Immature natural killer cell (primary cell): ENCODE measurements at regions not wholly inside any gene's neighbourhood (a gene's known extent, or its start where the extent isn't known, plus 50 kb on each side); places are given as distances from the start of the nearest gene placed in this dataset.

Experiments used
- DNase-seq, 3 donors: peaks; one replicate each; pipeline ENCODE4 v3.0.0; 2022; ENCODE audit warnings: mixed read lengths in 1 of 3
- H3K27ac Mint-ChIP-seq, 6 donors: one replicate each; pipeline ENCODE4 v1.8.0; 2020; ENCODE audit warnings: mixed read lengths in 6 of 6, mild to moderate bottlenecking in 5 of 6, inconsistent platforms in 4 of 6, moderate library complexity in 3 of 6
- H3K27me3 Mint-ChIP-seq, 3 donors: one replicate each; pipeline ENCODE4 v1.8.0; 2020 to 2021; ENCODE audit warnings: low read depth in 3 of 3, mild to moderate bottlenecking in 3 of 3, mixed read lengths in 3 of 3, moderate library complexity in 3 of 3, inconsistent platforms in 1 of 3
- H3K36me3 Mint-ChIP-seq, 3 donors: one replicate each; pipeline ENCODE4 v1.8.0; 2020; ENCODE audit warnings: mixed read lengths in 3 of 3, inconsistent platforms in 2 of 3, mild to moderate bottlenecking in 2 of 3
- H3K4me1 Mint-ChIP-seq, 2 donors: one replicate each; pipeline ENCODE4 v1.8.0; 2020; ENCODE audit warnings: inconsistent platforms in 2 of 2, mild to moderate bottlenecking in 2 of 2, mixed read lengths in 2 of 2, moderate library complexity in 1 of 2
- H3K4me3 Mint-ChIP-seq, 5 donors: one replicate each; pipeline ENCODE4 v1.8.0; 2020; ENCODE audit warnings: mild to moderate bottlenecking in 5 of 5, mixed read lengths in 5 of 5, inconsistent platforms in 3 of 5, moderate library complexity in 3 of 5
- H3K9me3 Mint-ChIP-seq, 6 donors: one replicate each; pipeline ENCODE4 v1.8.0; 2020; ENCODE audit warnings: mild to moderate bottlenecking in 6 of 6, mixed read lengths in 6 of 6, inconsistent platforms in 4 of 6, moderate library complexity in 3 of 6

- Mint-ChIP-seq H3K27ac (no peak overlapping the region), H3K36me3 (no peaks in the 10 kb centered on the region), H3K4me1 (no peaks in the 10 kb centered on the region), H3K27me3 (peaks cover 3 to 16% (median 7%) of the 10 kb centered on the region in 3 donors), H3K9me3 (no peaks in the 10 kb centered on the region), H3K4me3 (no peak overlapping the region)
- DNase-seq, result no peak
Observed at GRCh38 chr3:44076221-44076829, 165.4 kb upstream of the TOPAZ1 start.

DNA sequence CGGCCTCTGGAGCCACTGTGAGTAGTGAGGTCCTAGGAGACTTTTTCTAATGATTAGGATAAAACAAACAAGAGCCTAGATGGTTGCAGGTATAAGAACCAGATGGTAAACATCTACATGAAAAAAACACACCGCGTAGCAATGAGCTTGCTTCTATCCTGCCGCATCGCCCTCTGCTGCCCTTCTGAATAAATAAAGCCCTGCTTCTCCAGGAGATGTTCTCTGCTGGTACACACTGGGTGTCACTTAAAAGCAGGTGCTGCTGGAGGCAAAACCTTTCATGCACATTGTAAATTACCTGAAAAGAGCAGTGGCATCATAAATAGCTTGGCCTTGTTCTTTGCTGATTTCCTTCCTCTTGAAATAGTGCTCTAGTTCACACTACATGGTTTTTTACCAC, 164.4 kb upstream of the TOPAZ1 start:
- Mint-ChIP-seq H3K27ac (no peak overlapping the region), H3K27me3 (peaks cover 3 to 14% (median 7%) of the 10 kb centered on the region in 3 donors), H3K4me3 (no peak overlapping the region), H3K9me3 (no peaks in the 10 kb centered on the region), H3K36me3 (no peaks in the 10 kb centered on the region), H3K4me1 (no peaks in the 10 kb centered on the region)
- DNase-seq, result no peak

- H3K27ac Mint-ChIP-seq, result no peak overlapping the region
- H3K36me3 Mint-ChIP-seq, result no peaks in the 10 kb centered on the region
- no peak overlapping the region for H3K4me3 Mint-ChIP-seq
- H3K9me3 Mint-ChIP-seq, result no peaks in the 10 kb centered on the region
- no peak for DNase-seq
- H3K4me1 Mint-ChIP-seq, result no peaks in the 10 kb centered on the region
- H3K27me3 Mint-ChIP-seq, result peaks cover 3 to 8% (median 7%) of the 10 kb centered on the region in 3 donors
Observed at GRCh38 chr3:44078863-44079262, 162.8 kb upstream of the TOPAZ1 start.

DNA sequence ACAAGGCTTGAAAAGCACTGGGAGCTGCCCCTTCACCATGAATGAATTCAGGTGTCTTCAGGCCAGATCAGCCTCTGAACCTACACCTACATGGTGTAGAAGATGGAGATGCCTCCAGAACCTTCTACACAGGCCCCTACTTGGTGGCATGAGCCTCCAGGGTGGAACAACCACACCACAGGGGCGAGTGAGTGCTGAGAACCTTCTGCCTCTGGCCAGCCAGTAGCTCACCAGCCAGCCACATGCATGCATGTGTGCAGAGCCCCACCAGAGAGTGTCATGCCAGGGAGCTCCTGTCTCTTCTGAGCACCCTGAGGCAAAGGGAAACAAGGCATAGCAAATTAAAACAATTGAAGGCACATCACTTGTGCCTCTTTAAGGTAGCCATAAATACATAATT, 161.8 kb upstream of the TOPAZ1 start:
- no peaks in the 10 kb centered on the region for H3K4me1 Mint-ChIP-seq
- no peaks in the 10 kb centered on the region for H3K36me3 Mint-ChIP-seq
- DNase-seq, result no peak
- no peaks in the 10 kb centered on the region for H3K9me3 Mint-ChIP-seq
- no peak overlapping the region for H3K4me3 Mint-ChIP-seq
- H3K27ac Mint-ChIP-seq, result no peak overlapping the region
- peaks cover 3 to 8% (median 7%) of the 10 kb centered on the region in 3 donors for H3K27me3 Mint-ChIP-seq

- Mint-ChIP-seq H3K4me1 (no peaks in the 10 kb centered on the region), H3K9me3 (no peaks in the 10 kb centered on the region), H3K27me3 (peaks cover 3 to 8% (median 7%) of the 10 kb centered on the region in 3 donors), H3K4me3 (no peak overlapping the region), H3K36me3 (no peaks in the 10 kb centered on the region), H3K27ac (no peak overlapping the region)
- DNase-seq, result no peak
Observed at GRCh38 chr3:44080474-44081072, 161.1 kb upstream of the TOPAZ1 start.

GRCh38 chr3:44090036-44090435, 151.7 kb upstream of the TOPAZ1 start:
- Mint-ChIP-seq H3K27ac (no peak overlapping the region), H3K4me1 (no peaks in the 10 kb centered on the region), H3K36me3 (no peaks in the 10 kb centered on the region), H3K4me3 (no peak overlapping the region), H3K27me3 (peaks cover 2 to 10% (median 3%) of the 10 kb centered on the region in 3 donors), H3K9me3 (no peaks in the 10 kb centered on the region)
- DNase-seq, result no peak

DNA sequence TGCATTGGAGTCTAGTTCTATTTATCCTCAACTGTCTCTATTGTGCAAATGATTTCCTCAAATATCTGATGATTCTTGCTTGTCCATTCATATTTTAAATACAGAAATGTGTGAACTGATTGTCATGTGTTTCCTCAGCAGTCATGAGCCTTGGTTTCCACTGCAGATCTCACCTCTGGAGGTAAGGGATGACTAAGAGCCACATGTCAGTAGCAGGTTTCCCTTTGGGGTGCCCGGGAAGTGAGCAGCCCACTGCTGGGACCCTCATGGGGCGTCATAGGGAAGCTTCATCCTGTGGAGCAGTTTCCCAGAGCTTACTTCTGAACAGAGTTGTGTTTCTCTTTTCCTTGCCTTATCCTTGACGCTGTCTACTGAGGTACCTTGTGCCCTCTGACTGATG, 149.2 kb upstream of the TOPAZ1 start:
- H3K36me3 Mint-ChIP-seq, result no peaks in the 10 kb centered on the region
- no peaks in the 10 kb centered on the region for H3K4me1 Mint-ChIP-seq
- peaks cover 2 to 13% (median 4%) of the 10 kb centered on the region in 3 donors for H3K27me3 Mint-ChIP-seq

DNA sequence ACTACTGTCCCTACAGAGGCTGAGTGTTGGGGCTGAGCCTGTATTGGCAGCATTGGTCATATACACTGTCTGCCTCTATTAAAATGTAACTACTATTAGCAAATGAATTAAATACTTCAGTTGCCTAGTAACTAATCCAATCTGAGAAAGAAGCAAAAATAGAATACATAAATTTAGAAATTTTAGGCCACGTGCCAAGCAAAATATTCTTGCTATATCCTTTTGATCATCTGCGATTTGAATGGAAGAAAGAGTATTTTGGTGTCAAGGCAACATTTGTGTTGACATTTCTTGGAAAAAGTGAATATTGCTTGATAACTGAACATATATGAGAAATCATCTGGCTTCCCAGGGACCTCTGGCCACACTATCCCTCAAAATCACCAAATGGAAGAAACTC, 148.2 kb upstream of the TOPAZ1 start:
- Mint-ChIP-seq H3K4me1 (no peaks in the 10 kb centered on the region), H3K9me3 (no peaks in the 10 kb centered on the region), H3K36me3 (no peaks in the 10 kb centered on the region), H3K27ac (no peak overlapping the region), H3K27me3 (peaks cover 2 to 10% (median 6%) of the 10 kb centered on the region in 3 donors), H3K4me3 (no peak overlapping the region)
- DNase-seq, result no peak

More for the DNA sequence above, 149.2 kb upstream of the TOPAZ1 start:
- Mint-ChIP-seq H3K9me3 (no peaks in the 10 kb centered on the region), H3K4me3 (no peak overlapping the region), H3K27ac (no peak overlapping the region)
- DNase-seq, result no peak

DNA sequence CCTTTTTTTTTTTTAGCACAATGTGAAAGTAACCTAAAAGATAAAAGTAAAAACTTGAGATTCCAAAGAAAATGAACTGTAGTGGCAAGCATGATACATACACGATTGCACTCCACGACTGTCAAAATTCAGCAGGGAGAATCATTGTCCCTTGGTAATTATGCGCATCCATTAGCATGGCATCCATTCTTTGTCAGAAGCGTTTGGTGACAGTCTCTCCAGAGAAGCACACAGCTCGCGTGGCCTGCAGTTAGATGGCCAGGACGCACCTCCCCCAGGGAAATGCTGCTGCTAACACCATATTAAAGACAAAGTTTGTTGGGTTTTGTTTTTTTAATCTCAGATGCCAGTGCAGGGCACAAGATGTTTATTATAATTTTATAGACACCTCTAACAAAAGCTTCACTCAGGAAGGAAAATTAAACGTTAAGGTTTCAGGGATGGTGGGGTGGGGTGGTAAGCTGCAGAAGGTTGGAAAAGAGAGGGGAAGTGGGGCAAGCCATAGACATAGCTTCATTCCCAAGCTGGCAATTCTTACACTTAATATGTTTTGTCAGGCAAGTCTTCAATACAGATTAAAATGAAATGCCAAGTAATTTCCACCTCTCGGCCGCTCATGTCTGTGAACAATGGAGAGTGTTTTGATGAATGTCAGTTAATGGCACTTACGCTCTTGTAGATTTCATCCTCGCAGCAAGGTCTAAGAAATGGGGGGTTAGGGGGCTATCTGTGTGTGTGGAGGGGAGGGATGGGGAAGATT, 142.8 kb upstream of the TOPAZ1 start:
- no peak for DNase-seq
- Mint-ChIP-seq H3K4me1 (no peaks in the 10 kb centered on the region), H3K36me3 (no peaks in the 10 kb centered on the region), H3K9me3 (no peaks in the 10 kb centered on the region), H3K27me3 (peaks cover 2 to 6% (median 3%) of the 10 kb centered on the region in 3 donors), H3K4me3 (no peak overlapping the region), H3K27ac (no peak overlapping the region)

GRCh38 chr3:44099566-44100297, 142.0 kb upstream of the TOPAZ1 start:
- Mint-ChIP-seq H3K27ac (no peak overlapping the region), H3K4me3 (no peak overlapping the region), H3K9me3 (no peaks in the 10 kb centered on the region), H3K36me3 (no peaks in the 10 kb centered on the region), H3K4me1 (no peaks in the 10 kb centered on the region), H3K27me3 (peaks cover 2 to 6% (median 3%) of the 10 kb centered on the region in 3 donors)
- no peak for DNase-seq

DNA sequence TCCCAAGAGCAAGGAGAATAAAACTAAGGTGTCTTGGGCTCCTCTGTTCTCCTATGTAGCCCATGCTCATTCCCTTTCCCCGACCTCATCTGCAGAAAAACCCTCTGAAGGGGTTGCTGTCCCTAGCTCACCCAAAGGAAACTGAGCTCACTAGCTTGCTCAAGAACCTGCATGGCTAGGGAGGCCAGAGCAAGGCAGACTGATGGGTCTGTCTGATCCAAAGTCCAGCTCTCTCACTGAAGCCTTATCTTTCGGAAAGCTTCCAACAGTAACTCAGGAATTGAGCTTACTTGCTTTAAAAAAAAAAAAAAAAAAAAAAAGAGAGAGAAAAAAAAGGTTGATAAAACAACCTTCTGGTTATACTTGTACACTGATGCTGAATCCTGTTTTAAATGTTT, 141.4 kb upstream of the TOPAZ1 start:
- Mint-ChIP-seq H3K4me1 (no peaks in the 10 kb centered on the region), H3K27ac (no peak overlapping the region), H3K27me3 (peaks cover 2 to 6% (median 3%) of the 10 kb centered on the region in 3 donors), H3K36me3 (no peaks in the 10 kb centered on the region), H3K9me3 (no peaks in the 10 kb centered on the region), H3K4me3 (no peak overlapping the region)
- no peak for DNase-seq

DNA sequence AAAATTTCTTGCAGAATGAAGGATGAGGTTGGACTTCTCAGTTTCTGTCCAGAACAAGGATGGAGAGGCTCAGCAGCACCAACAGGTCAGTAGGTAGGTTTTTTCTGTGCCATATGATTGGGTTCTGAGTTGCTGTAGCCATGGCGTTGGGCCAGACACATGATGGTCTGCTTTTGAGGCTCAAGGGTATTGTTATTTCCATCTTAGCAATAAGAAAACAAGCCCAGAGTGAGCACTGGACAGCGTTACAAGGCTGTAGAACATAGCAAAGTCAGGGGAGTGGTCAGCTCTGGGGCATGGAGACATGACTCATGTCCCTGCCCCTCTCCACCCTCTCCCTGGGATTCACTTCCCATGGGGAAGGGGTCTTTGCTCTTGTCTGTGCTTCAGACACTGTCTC, 137.6 kb upstream of the TOPAZ1 start:
- no peaks in the 10 kb centered on the region for H3K4me1 Mint-ChIP-seq
- H3K27ac Mint-ChIP-seq, result no peak overlapping the region
- H3K36me3 Mint-ChIP-seq, result no peaks in the 10 kb centered on the region
- no peak for DNase-seq
- H3K27me3 Mint-ChIP-seq, result peaks cover 0 to 4% (median 0%) of the 10 kb centered on the region in 3 donors
- H3K9me3 Mint-ChIP-seq, result no peaks in the 10 kb centered on the region
- no peak overlapping the region for H3K4me3 Mint-ChIP-seq

DNA sequence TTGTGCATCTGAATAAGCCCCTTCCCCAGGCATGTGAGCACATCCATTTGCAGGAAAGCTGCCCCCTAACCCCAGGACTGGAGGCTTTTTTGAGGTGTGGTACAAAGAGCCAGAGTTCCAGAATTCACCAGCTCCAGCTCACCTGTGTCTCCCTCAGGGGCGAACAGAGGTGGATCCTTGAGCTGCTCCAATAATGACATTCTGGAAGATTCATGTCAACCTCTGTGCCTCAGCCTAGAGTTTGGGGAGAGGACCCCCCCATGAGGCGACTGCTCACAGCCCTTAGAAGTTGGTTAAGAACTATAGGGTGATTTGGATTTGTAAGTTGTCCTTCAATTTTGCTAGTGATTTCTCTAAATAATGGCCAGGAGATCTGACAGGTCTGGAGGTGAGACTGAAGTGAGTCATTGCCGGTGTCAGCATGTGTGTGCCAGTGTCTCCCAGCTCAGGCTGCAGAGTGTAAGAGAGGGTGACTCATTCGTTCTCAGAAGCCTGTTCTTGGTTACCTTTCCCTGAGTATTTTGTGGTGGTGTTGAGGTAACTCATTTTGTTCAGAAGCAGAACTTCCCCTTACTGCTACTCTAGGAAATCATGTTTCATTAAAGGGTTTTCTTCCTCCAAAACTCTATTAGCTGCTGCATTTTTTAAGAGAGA, 136.9 kb upstream of the TOPAZ1 start:
- Mint-ChIP-seq H3K27me3 (peaks cover 0 to 2% (median 0%) of the 10 kb centered on the region in 3 donors), H3K4me3 (no peak overlapping the region), H3K36me3 (no peaks in the 10 kb centered on the region), H3K4me1 (no peaks in the 10 kb centered on the region), H3K27ac (no peak overlapping the region), H3K9me3 (no peaks in the 10 kb centered on the region)
- no peak for DNase-seq
